AG04449 (cell line): ENCODE measurements at regions not wholly inside any gene's neighbourhood (a gene's known extent, or its start where the extent isn't known, plus 50 kb on each side); places are given as distances from the start of the nearest gene placed in this dataset.
"Not testable (repeated sequence)": the region's sequence is repeated elsewhere in the genome, so short reads cannot be mapped to it uniquely, and the experiment has no call there.

Experiments used
- CTCF ChIA-PET: fragments of 350-600 bp; formaldehyde crosslinking; extraction: SDS; loops from one replicate; lab custom pipeline; 2021; ENCODE audit warnings: antibody characterized with exemption; lab: Yijun Ruan, JAX
- POLR2A ChIA-PET: fragments of 400-600, 350-600 bp; formaldehyde crosslinking; extraction: SDS; loops from one replicate; lab custom pipeline; 2020; ENCODE audit warnings: antibody characterized with exemption, inconsistent platforms; lab: Yijun Ruan, JAX
- DNase-seq: peaks from one replicate; pipeline ENCODE4 v3.0.0-alpha.2; 2010; ENCODE audit warnings: low read depth, low spot score
- H3K4me3 ChIP-seq: 2 replicates; pipeline ENCODE4 v1.5.1; 2011; ENCODE audit warnings: low read depth, mild to moderate bottlenecking, control low read depth, low read length
- TF ChIP-seq, protein P1 (sequence below): IDR thresholded peaks from one replicate; pipeline ENCODE4 v1.5.1; 2011; ENCODE audit warnings: mild to moderate bottlenecking, moderate library complexity, low read length, control low read depth, inconsistent platforms; ENCODE audit not compliant: insufficient read depth; ENCODE audit errors: missing control alignments

DNA sequence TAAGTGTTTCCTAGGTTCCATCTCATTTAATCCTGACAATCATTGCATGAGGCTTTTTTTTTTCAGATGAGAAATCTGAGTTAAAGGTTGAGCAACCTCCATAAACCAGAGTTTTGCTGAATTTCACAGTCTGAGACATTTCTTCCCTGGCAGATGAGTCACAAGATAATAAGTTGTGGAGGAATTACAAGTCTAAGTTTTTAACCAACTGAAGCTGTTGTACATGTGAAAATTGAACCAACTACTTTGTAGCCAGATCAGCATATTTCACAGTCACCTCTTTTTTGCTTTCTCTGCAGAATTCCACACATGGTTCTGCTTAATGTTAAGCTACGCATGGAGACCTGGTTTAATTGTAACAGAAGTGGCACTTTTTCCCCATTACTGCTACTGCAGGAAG lies 765.6 kb downstream of the CDH11 start:
- DNase-seq, result peak; percentile 77
- ChIA-PET CTCF (interaction anchor here (0.6 to 1.2 kb wide), 3 partner anchors 17 to 62 kb away, joined by 3 read pairs; no protein-coding TSS in a partner anchor), POLR2A (no interaction called here)
- TF ChIP-seq, protein P1, sequence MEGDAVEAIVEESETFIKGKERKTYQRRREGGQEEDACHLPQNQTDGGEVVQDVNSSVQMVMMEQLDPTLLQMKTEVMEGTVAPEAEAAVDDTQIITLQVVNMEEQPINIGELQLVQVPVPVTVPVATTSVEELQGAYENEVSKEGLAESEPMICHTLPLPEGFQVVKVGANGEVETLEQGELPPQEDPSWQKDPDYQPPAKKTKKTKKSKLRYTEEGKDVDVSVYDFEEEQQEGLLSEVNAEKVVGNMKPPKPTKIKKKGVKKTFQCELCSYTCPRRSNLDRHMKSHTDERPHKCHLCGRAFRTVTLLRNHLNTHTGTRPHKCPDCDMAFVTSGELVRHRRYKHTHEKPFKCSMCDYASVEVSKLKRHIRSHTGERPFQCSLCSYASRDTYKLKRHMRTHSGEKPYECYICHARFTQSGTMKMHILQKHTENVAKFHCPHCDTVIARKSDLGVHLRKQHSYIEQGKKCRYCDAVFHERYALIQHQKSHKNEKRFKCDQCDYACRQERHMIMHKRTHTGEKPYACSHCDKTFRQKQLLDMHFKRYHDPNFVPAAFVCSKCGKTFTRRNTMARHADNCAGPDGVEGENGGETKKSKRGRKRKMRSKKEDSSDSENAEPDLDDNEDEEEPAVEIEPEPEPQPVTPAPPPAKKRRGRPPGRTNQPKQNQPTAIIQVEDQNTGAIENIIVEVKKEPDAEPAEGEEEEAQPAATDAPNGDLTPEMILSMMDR, result no peak
- H3K4me3 ChIP-seq, result no peak overlapping the region

DNA sequence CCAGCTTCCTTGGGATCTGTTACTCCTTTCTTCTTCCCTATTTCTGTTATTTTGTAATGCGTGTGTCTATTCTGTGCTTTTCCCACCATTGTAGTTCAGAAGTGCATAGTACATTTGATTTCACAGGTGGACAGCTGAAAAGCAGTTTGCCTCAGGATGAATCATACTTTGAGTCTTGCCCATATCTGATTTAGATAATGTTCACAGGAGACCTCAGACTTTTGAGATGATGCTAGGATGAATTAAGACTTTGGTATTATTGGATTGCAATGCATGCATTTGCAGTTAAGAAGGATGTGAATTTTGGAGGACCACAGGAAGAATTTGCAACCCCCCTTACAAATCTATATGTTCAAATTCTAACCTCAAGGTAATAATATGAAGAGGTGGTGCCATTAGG lies 769.6 kb downstream of the CDH11 start:
- CTCF ChIA-PET, result interaction anchor here (1.0 kb wide), 1 partner anchor 11 kb away, joined by 3 read pairs; no protein-coding TSS in a partner anchor
- POLR2A ChIA-PET, result no interaction called here

DNA sequence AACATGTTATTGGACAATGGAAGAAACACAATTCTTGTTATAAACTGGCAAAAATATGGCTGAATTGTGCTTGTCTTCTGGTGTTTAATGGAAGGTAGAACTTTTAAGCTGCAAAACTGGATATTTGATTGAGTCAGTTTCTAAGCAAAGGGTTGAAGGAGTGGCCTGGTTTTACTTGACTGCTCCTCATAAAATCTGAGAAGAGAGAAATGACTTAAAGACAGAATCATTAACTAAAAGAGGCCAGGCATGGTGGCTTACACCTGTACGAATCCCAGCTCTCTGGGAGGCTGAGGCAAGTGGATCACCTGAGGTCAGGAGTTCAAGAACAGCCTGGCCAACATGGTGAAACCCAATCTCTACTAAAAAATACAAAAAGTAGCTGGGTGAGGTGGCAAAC lies 770.7 kb downstream of the CDH11 start:
- POLR2A ChIA-PET, result no interaction called here
- no peak for DNase-seq
- CTCF ChIA-PET, result interaction anchor here (0.6 to 1.0 kb wide), 2 partner anchors 13 to 21 kb away, joined by 3 read pairs; no protein-coding TSS in a partner anchor
- TF ChIP-seq, protein P1, result no peak
- H3K4me3 ChIP-seq, result no peak overlapping the region

More for the DNA sequence above, 769.6 kb downstream of the CDH11 start:
- DNase-seq, result no peak
- no peak overlapping the region for H3K4me3 ChIP-seq
- TF ChIP-seq, protein P1, result no peak

DNA sequence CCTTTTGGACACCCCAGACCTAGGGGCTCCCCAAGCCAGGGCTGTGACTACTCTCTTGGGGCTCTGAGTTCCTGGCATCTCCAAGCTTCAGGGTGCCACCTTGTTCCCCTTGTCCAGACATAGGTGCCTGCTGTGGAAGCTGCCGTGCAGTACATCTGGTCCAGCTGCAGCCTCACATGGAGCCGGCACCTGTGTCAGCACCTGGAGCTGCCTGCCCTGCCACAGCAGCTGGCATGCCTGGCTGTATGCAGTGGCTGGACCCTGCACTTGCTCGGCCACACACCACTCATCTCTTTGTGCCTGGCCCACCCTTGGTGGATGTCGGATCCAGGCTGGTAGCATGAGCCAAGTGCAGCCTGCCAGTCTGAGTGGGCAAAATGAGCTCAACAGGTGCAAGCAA lies 775.8 kb downstream of the CDH11 start:
- H3K4me3 ChIP-seq, result no peak overlapping the region
- POLR2A ChIA-PET, result no interaction called here
- TF ChIP-seq, protein P1, result no peak
- CTCF ChIA-PET, result no interaction called here
- no peak for DNase-seq

DNA sequence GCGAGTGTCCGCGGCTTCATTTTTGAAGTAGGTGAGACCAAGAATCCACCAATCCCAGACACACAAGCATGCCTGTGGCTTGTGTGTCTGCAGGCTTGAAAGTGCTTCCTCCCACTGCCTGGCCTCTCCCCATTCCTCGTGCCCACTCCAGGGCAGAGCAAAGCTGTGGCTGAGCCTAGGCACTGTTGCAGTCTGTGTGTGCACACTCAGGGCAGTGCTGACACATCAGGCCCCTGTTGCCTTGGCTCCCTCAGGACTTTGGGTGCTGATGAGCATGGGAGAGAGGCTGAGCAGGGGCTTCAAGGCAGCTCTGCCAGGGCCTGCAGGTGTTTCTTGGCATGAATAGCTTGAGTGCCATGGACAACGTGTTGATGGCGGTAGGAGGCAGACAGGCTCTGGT lies 776.7 kb downstream of the CDH11 start:
- no peak for DNase-seq
- ChIA-PET CTCF (no interaction called here), POLR2A (no interaction called here)
- no peak overlapping the region for H3K4me3 ChIP-seq
- TF ChIP-seq, protein P1, result no peak

DNA sequence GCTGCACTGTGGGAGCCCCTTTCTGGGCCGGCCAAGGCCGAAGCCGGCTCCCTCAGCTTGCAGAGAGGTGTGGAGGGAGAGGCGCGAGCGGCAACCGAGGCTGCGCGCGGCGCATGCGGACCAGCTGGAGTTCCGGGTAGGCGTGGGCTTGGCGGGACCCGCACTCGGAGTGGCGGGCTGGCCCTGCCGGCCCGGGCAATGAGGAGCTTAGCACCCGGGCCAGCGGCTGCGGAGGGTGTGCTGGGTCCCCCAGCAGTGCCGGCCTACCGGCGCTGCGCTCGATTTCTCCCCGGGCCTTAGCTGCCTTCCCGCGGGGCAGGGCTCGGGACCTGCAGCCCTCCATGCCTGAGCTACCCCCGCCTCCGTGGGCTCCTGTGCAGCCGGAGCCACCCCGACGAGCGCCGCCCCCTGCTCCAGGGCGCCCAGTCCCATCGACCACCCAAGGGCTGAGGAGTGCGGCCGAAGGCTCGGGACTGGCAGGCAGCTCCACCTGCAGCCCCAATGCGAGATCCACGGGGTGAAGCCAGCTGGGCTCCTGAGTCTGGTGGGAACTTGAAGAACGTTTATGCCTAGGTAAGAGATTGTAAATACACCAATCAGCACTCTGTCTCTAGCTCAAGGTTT lies 777.9 kb downstream of the CDH11 start:
- DNase-seq, H3K4me3 ChIP-seq, POLR2A ChIA-PET, CTCF ChIA-PET: not testable (repeated sequence)
